Activated naive CD4-positive, alpha-beta T cell treated with anti-CD3 and anti-CD28 coated beads, Interleukin-2, amount 10 ng/mL, durations not matched to agents 7 days and 5 days (primary cell): ENCODE measurements at regions not wholly inside any gene's neighbourhood (a gene's known extent, or its start where the extent isn't known, plus 50 kb on each side); places are given as distances from the start of the nearest gene placed in this dataset.
"Not testable (repeated sequence)": the region's sequence is repeated elsewhere in the genome, so short reads cannot be mapped to it uniquely, and the experiment has no call there.

Experiments used
- CTCF ChIA-PET: fragments of 350-600 bp; sonication (Branson Sonifier 250); formaldehyde crosslinking; loops from one replicate; lab custom pipeline; 2021; ENCODE audit warnings: antibody characterized with exemption; lab: Charles Lee
- DNase-seq: peaks from one replicate; pipeline ENCODE4 v3.0.0-alpha.2; 2020
- H3K27ac Mint-ChIP-seq: one replicate; pipeline ENCODE4 v1.8.0; 2021; ENCODE audit warnings: mild to moderate bottlenecking, moderate library complexity, mixed read lengths
- H3K27me3 Mint-ChIP-seq: one replicate; pipeline ENCODE4 v1.8.0; 2021; ENCODE audit warnings: mild to moderate bottlenecking, mixed read lengths
- H3K36me3 Mint-ChIP-seq: one replicate; pipeline ENCODE4 v1.8.0; 2021; ENCODE audit warnings: mixed read lengths
- H3K4me1 Mint-ChIP-seq: one replicate; pipeline ENCODE4 v1.8.0; 2021; ENCODE audit warnings: mixed read lengths
- H3K4me3 Mint-ChIP-seq: one replicate; pipeline ENCODE4 v1.8.0; 2021; ENCODE audit warnings: mild to moderate bottlenecking, moderate library complexity, mixed read lengths
- H3K9me3 Mint-ChIP-seq: one replicate; pipeline ENCODE4 v1.8.0; 2021; ENCODE audit warnings: mixed read lengths

DNA sequence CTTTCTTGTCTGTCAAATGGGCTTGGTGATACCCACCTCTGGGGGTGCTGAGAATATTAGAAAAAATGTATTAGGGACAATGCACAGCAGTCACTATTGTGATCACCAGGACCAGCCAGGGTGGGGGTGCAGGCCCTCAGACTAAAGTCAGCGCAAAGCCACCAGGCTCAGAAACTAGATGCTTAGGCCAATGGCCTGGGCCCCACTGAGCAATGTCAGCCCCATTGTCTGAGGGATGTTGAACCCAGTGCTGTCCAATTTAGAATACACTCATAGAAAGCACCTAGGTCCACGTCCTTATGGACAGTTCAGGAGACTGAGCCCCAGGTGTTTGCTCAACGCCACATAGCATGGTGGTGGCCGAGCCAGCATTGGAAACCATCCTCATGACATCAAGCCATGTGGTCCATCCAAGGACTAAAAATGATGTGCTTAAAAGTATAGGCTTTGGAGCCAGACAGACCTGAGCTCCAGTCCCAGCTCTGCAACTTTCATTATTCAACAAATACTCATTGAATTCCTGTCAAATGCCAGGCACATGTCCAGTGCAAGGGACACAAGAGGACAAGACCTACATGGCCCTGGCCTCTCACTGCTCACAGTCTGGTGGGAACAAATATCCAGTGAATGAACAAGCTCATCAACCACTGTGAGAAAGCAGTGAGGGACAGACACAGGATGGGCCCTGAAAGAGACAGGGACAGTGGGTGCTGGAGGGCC, 273.8 kb downstream of the MATN1 start:
- Mint-ChIP-seq H3K36me3 (no peaks in the 10 kb centered on the region), H3K4me1 (no peaks in the 10 kb centered on the region), H3K4me3 (no peak overlapping the region), H3K9me3 (no peaks in the 10 kb centered on the region), H3K27me3 (peaks cover 4% of the 10 kb centered on the region), H3K27ac (no peak overlapping the region)
- CTCF ChIA-PET: no interaction called here
- DNase-seq: no peak

DNA sequence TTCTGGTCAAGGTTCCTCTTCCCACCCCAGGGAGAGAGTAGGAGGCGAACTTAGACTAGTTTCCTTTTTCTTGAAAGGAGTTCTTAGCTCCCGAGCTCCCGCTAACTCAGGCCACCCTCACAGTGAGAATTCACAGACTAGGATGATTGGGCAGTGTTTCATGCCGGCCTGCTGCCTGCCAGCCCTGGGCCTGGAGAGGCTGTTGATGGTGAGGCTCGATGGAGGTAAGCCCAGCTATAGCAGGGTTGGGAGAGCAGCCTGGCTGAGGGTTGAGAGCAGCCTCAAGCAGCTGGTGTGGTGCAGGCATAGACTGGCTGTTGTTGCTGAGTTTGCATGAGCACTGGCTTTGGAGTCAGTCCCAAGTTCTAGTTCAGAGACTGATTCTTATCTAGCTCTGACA, 274.4 kb downstream of the MATN1 start:
- CTCF ChIA-PET: no interaction called here
- Mint-ChIP-seq H3K27me3 (peaks cover 4% of the 10 kb centered on the region), H3K4me1 (no peaks in the 10 kb centered on the region), H3K4me3 (no peak overlapping the region), H3K27ac (no peak overlapping the region), H3K36me3 (no peaks in the 10 kb centered on the region), H3K9me3 (peaks cover 2% of the 10 kb centered on the region)
- no peak for DNase-seq

GRCh38 chr1:30447701-30448100, 275.7 kb downstream of the MATN1 start:
- no peak for DNase-seq
- H3K27ac Mint-ChIP-seq: no peak overlapping the region
- peaks cover 4% of the 10 kb centered on the region for H3K27me3 Mint-ChIP-seq
- H3K36me3 Mint-ChIP-seq: no peaks in the 10 kb centered on the region
- no peaks in the 10 kb centered on the region for H3K4me1 Mint-ChIP-seq
- CTCF ChIA-PET: no interaction called here
- H3K4me3 Mint-ChIP-seq: no peak overlapping the region
- peaks cover 2% of the 10 kb centered on the region for H3K9me3 Mint-ChIP-seq

- no peak for DNase-seq
- Mint-ChIP-seq H3K4me3 (no peak overlapping the region), H3K36me3 (no peaks in the 10 kb centered on the region), H3K27ac (no peak overlapping the region), H3K9me3 (peaks cover 2% of the 10 kb centered on the region), H3K27me3 (peaks cover 4% of the 10 kb centered on the region), H3K4me1 (no peaks in the 10 kb centered on the region)
- CTCF ChIA-PET: no interaction called here
Measured at GRCh38 chr1:30447080-30447479, 276.3 kb downstream of the MATN1 start.

- CTCF ChIA-PET: no interaction called here
Measured at GRCh38 chr1:30446508-30446907, 276.9 kb downstream of the MATN1 start.

GRCh38 chr1:30446095-30446494, 277.3 kb downstream of the MATN1 start:
- Mint-ChIP-seq H3K9me3 (peaks cover 2% of the 10 kb centered on the region), H3K4me3 (no peak overlapping the region), H3K27ac (no peak overlapping the region), H3K36me3 (no peaks in the 10 kb centered on the region), H3K4me1 (no peaks in the 10 kb centered on the region), H3K27me3 (peaks cover 4% of the 10 kb centered on the region)
- DNase-seq: no peak
- CTCF ChIA-PET: no interaction called here

More at GRCh38 chr1:30446508-30446907, 276.9 kb downstream of the MATN1 start:
- Mint-ChIP-seq H3K4me3 (no peak overlapping the region), H3K27me3 (peaks cover 4% of the 10 kb centered on the region), H3K36me3 (no peaks in the 10 kb centered on the region), H3K27ac (no peak overlapping the region), H3K4me1 (no peaks in the 10 kb centered on the region), H3K9me3 (peaks cover 2% of the 10 kb centered on the region)
- no peak for DNase-seq

DNA sequence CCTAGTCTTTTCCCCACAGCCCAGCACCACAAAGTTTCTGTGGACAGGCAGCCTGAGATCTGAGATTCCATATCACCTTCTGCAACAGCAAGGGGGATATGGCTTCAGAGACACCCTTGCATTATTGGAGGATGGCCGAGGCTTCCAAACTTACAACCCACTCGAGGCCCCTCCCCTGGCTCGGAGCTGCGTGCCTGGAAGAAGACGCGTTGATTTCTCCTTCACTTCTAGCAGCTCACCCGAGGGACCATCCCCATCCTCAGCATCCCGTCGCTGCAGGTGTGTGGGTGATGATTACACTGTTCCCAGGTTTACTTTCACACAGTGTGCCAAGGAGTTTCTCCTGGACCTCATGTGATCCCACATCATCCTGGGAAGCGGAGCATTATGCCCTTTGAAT, 277.9 kb downstream of the MATN1 start:
- no peaks in the 10 kb centered on the region for H3K36me3 Mint-ChIP-seq
- peaks cover 4% of the 10 kb centered on the region for H3K27me3 Mint-ChIP-seq
- H3K4me1 Mint-ChIP-seq: no peaks in the 10 kb centered on the region
- DNase-seq: no peak
- H3K9me3 Mint-ChIP-seq: peaks cover 2% of the 10 kb centered on the region
- CTCF ChIA-PET: no interaction called here
- H3K4me3 Mint-ChIP-seq: no peak overlapping the region
- H3K27ac Mint-ChIP-seq: no peak overlapping the region

DNA sequence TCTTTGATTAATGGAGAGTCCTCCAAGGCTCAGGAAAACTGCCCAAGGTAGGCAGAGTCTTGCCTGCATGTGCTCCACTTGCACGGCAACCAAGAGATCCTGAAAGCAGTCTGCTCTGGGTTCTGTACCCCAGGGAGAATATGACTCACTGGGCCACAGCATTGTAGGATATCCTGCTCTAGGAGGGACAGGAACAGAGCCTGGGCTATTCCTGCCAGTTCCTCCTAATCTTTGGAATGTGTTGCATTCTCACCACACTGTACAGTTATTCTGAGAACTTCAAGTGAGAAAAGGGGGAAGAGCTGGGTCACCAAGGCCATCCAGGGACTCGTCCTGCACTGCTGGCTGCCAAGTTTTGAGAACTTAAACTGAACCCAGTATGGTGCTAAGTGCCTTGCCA, 278.5 kb downstream of the MATN1 start:
- no peak overlapping the region for H3K27ac Mint-ChIP-seq
- CTCF ChIA-PET: no interaction called here
- H3K9me3 Mint-ChIP-seq: peaks cover 2% of the 10 kb centered on the region
- no peak overlapping the region for H3K4me3 Mint-ChIP-seq
- DNase-seq: no peak
- H3K36me3 Mint-ChIP-seq: no peaks in the 10 kb centered on the region
- no peaks in the 10 kb centered on the region for H3K27me3 Mint-ChIP-seq
- H3K4me1 Mint-ChIP-seq: no peaks in the 10 kb centered on the region

- Mint-ChIP-seq H3K27ac (no peak overlapping the region), H3K36me3 (no peaks in the 10 kb centered on the region), H3K4me1 (no peaks in the 10 kb centered on the region), H3K4me3 (no peak overlapping the region), H3K27me3 (no peaks in the 10 kb centered on the region), H3K9me3 (peaks cover 2% of the 10 kb centered on the region)
- CTCF ChIA-PET: no interaction called here
- no peak for DNase-seq
Measured at GRCh38 chr1:30444401-30444800, 279.0 kb downstream of the MATN1 start.

GRCh38 chr1:30438274-30438673, 285.1 kb downstream of the MATN1 start:
- H3K4me3 Mint-ChIP-seq, H3K4me1 Mint-ChIP-seq, H3K36me3 Mint-ChIP-seq, CTCF ChIA-PET, H3K27me3 Mint-ChIP-seq, DNase-seq, H3K27ac Mint-ChIP-seq, H3K9me3 Mint-ChIP-seq: not testable (repeated sequence)

DNA sequence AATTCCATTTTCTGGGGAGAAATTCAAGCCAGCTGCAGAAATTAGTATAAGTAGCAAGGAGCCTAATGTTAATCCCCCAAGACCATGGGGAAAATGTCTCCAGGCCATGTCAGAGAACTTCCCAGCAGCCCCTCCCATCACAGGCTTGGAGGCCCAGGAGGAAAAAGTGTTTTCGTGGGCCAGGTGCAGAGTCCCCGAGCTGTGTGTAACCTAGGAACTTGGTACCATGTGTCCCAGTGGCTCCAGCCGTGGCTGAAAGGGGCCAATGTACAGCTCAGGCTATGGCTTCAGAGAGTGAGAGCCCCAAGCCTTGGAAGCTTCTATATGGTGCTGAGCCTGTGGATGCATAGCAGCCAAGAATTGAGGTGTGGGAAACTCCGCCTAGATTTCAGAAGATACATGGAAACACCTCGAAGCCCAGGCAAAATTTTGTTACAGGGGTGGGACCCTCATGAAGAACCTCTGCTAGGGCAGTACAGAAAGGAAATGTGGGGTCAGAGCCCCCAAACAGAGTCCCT, 286.3 kb downstream of the MATN1 start:
- Mint-ChIP-seq H3K36me3 (no peaks in the 10 kb centered on the region), H3K27ac (no peak overlapping the region), H3K27me3 (no peaks in the 10 kb centered on the region), H3K9me3 (peaks cover 2% of the 10 kb centered on the region), H3K4me1 (no peaks in the 10 kb centered on the region), H3K4me3 (no peak overlapping the region)
- CTCF ChIA-PET: no interaction called here
- DNase-seq: no peak

DNA sequence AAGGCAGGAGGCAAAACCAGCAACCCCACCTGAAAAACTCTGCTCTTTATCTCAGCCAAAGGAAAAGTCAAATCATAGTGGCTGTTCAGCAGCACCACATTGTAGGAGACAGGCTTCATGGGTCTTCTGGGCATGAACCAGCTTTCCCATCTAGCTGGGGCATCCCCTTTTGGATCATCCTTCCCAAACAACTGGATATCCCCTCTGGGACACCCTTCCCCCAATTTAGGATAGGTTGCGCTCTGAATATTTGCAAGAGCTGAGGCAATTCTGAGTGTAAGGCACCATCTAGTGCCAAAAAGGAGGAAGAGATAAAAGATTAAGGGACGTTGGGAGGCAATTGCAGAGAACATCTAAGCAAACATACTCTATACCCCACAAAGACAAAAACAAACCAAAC, 295.8 kb downstream of the MATN1 start:
- Mint-ChIP-seq H3K4me3 (no peak overlapping the region), H3K4me1 (no peaks in the 10 kb centered on the region), H3K27ac (no peak overlapping the region), H3K9me3 (no peaks in the 10 kb centered on the region), H3K36me3 (no peaks in the 10 kb centered on the region), H3K27me3 (peaks cover 27% of the 10 kb centered on the region)
- CTCF ChIA-PET: no interaction called here
- DNase-seq: no peak

GRCh38 chr1:30425046-30425445, 298.3 kb downstream of the MATN1 start:
- Mint-ChIP-seq H3K27ac (no peak overlapping the region), H3K36me3 (no peaks in the 10 kb centered on the region), H3K9me3 (no peaks in the 10 kb centered on the region), H3K27me3 (peaks cover 18% of the 10 kb centered on the region), H3K4me1 (no peaks in the 10 kb centered on the region), H3K4me3 (no peak overlapping the region)
- DNase-seq: no peak
- CTCF ChIA-PET: no interaction called here

- H3K4me1 Mint-ChIP-seq: no peaks in the 10 kb centered on the region
- CTCF ChIA-PET: no interaction called here
- H3K27ac Mint-ChIP-seq: no peak overlapping the region
Measured at GRCh38 chr1:30423570-30423969, 299.8 kb downstream of the MATN1 start.

GRCh38 chr1:30422251-30422650, 301.1 kb downstream of the MATN1 start:
- H3K27ac Mint-ChIP-seq: no peak overlapping the region
- no peak for DNase-seq
- H3K36me3 Mint-ChIP-seq: no peaks in the 10 kb centered on the region
- CTCF ChIA-PET: no interaction called here
- H3K27me3 Mint-ChIP-seq: peaks cover 15% of the 10 kb centered on the region
- no peaks in the 10 kb centered on the region for H3K9me3 Mint-ChIP-seq
- H3K4me1 Mint-ChIP-seq: no peaks in the 10 kb centered on the region
- H3K4me3 Mint-ChIP-seq: no peak overlapping the region

More at GRCh38 chr1:30423570-30423969, 299.8 kb downstream of the MATN1 start:
- H3K4me3 Mint-ChIP-seq: no peak overlapping the region
- no peaks in the 10 kb centered on the region for H3K9me3 Mint-ChIP-seq
- peaks cover 20% of the 10 kb centered on the region for H3K27me3 Mint-ChIP-seq
- no peaks in the 10 kb centered on the region for H3K36me3 Mint-ChIP-seq
- DNase-seq: no peak
